GM18499 (cell line): ENCODE measurements at regions not wholly inside any gene's neighbourhood (a gene's known extent, or its start where the extent isn't known, plus 50 kb on each side); places are given as distances from the start of the nearest gene placed in this dataset.

Source experiments
- ATAC-seq: cut with Tn5 transposase; IDR thresholded peaks from one replicate; pipeline ENCODE4 v1.9.1; 2021; ENCODE audit warnings: moderate number of reproducible peaks; ENCODE audit not compliant: insufficient read depth, unreplicated experiment

GRCh38 chr5:118696076-118696475 is 292.3 kb downstream of the DTWD2 start:
- no peak for ATAC-seq

GRCh38 chr5:118692811-118693342 is 295.5 kb downstream of the DTWD2 start:
- no peak for ATAC-seq

GRCh38 chr5:118687661-118688621 is 300.4 kb downstream of the DTWD2 start:
- no peak for ATAC-seq

GRCh38 chr5:118687100-118687499 is 301.2 kb downstream of the DTWD2 start:
- ATAC-seq: no peak

GRCh38 chr5:118681655-118682054 is 306.7 kb downstream of the DTWD2 start:
- ATAC-seq: no peak

GRCh38 chr5:118679264-118679940 is 308.9 kb downstream of the DTWD2 start:
- no peak for ATAC-seq

- ATAC-seq: no peak
Measured at GRCh38 chr5:118678746-118679145, 309.6 kb downstream of the DTWD2 start.

GRCh38 chr5:118675247-118675646 is 313.1 kb downstream of the DTWD2 start:
- no peak for ATAC-seq

GRCh38 chr5:118657576-118657975 is 330.8 kb downstream of the DTWD2 start:
- no peak for ATAC-seq

- no peak for ATAC-seq
Measured at GRCh38 chr5:118653872-118654271, 334.5 kb downstream of the DTWD2 start.

- no peak for ATAC-seq
Measured at GRCh38 chr5:118653183-118653582, 335.2 kb downstream of the DTWD2 start.

- ATAC-seq: no peak
Measured at GRCh38 chr5:118651002-118651401, 337.3 kb downstream of the DTWD2 start.

- ATAC-seq: no peak
Measured at GRCh38 chr5:118647587-118647986, 340.8 kb downstream of the DTWD2 start.

GRCh38 chr5:118646917-118647316 is 341.4 kb downstream of the DTWD2 start:
- ATAC-seq: no peak

- no peak for ATAC-seq
Measured at GRCh38 chr5:118637947-118638670, 350.2 kb downstream of the DTWD2 start.

GRCh38 chr5:118628660-118629354 is 359.5 kb downstream of the DTWD2 start:
- no peak for ATAC-seq

- ATAC-seq: no peak
Measured at GRCh38 chr5:118620233-118620632, 368.1 kb downstream of the DTWD2 start.

- no peak for ATAC-seq
Measured at GRCh38 chr5:118619823-118620222, 368.5 kb downstream of the DTWD2 start.

- no peak for ATAC-seq
Measured at GRCh38 chr5:118616281-118616680, 372.1 kb downstream of the DTWD2 start.
